Nephron progenitor cell (in vitro differentiated cells): ENCODE measurements at regions not wholly inside any gene's neighbourhood (a gene's known extent, or its start where the extent isn't known, plus 50 kb on each side); places are given as distances from the start of the nearest gene placed in this dataset.

ENCODE experiments used
- DNase-seq: peaks from one replicate; pipeline ENCODE4 v3.0.0; 2021
- H3K27ac Mint-ChIP-seq: 2 replicates; pipeline ENCODE4 v1.8.0; 2021; ENCODE audit warnings: mild to moderate bottlenecking, moderate library complexity, mixed read lengths
- H3K27me3 Mint-ChIP-seq: 2 replicates; pipeline ENCODE4 v1.8.0; 2021; ENCODE audit warnings: mild to moderate bottlenecking, low read depth, mixed read lengths; ENCODE audit not compliant: poor library complexity
- H3K36me3 Mint-ChIP-seq: 2 replicates; pipeline ENCODE4 v1.8.0; 2021; ENCODE audit warnings: low read depth, mixed read lengths
- H3K4me1 Mint-ChIP-seq: 2 replicates; pipeline ENCODE4 v1.8.0; 2021; ENCODE audit warnings: mixed read lengths
- H3K4me3 Mint-ChIP-seq: 2 replicates; pipeline ENCODE4 v1.8.0; 2021; ENCODE audit warnings: mild to moderate bottlenecking, moderate library complexity, mixed read lengths
- H3K9me3 Mint-ChIP-seq: 2 replicates; pipeline ENCODE4 v1.8.0; 2021; ENCODE audit warnings: mild to moderate bottlenecking, moderate library complexity, mixed read lengths
- TF ChIP-seq, protein P1 (sequence below): fragments of 200-600 bp; sonication (generic); IDR thresholded peaks from 2 replicates; pipeline ENCODE4 v1.5.0; 2021; ENCODE audit warnings: antibody characterized with exemption

DNA sequence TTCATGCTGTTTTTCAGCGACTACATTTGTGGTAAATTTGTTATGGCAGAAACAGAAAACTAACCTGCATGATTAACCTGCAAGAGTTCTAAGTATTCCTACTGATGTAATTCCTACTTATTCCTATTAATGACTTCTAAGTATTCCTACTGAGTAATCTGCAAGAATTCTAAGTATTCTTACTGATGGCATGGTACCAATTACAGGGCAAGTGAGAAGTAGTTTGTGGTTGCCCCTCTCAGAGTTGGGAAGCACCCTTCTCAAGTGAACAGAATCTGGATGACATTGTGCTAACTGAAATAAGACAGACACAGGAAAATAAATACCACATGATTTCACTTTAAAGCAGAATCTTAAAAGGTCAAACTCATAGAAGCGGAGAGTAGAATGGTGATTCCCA is 100.9 kb upstream of the CPNE8 start:
- Mint-ChIP-seq H3K9me3 (no peaks in the 10 kb centered on the region), H3K27ac (no peak overlapping the region), H3K4me1 (no peaks in the 10 kb centered on the region), H3K36me3 (no peaks in the 10 kb centered on the region), H3K27me3 (peaks cover 5% of the 10 kb centered on the region), H3K4me3 (no peak overlapping the region)
- no peak for DNase-seq
- TF ChIP-seq, protein P1, sequence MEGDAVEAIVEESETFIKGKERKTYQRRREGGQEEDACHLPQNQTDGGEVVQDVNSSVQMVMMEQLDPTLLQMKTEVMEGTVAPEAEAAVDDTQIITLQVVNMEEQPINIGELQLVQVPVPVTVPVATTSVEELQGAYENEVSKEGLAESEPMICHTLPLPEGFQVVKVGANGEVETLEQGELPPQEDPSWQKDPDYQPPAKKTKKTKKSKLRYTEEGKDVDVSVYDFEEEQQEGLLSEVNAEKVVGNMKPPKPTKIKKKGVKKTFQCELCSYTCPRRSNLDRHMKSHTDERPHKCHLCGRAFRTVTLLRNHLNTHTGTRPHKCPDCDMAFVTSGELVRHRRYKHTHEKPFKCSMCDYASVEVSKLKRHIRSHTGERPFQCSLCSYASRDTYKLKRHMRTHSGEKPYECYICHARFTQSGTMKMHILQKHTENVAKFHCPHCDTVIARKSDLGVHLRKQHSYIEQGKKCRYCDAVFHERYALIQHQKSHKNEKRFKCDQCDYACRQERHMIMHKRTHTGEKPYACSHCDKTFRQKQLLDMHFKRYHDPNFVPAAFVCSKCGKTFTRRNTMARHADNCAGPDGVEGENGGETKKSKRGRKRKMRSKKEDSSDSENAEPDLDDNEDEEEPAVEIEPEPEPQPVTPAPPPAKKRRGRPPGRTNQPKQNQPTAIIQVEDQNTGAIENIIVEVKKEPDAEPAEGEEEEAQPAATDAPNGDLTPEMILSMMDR = no peak

DNA sequence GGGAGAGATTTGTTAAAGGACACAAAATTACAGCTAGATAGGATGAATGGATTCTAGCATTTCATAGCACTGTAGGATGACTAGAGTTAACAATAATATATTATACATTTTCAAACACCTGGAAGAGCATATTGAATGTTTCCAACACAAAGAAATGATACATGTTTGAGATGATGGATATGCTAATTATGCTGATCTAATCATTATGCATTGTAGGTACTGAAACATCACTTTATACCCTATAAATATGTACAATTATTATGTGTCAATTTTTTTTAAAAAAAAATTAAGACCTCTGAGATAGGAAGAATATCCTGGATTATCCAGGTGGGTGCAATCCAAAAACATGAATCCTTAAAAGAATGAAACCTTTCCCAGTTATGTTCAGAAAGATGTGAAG is 100.3 kb upstream of the CPNE8 start:
- no peak for DNase-seq
- Mint-ChIP-seq H3K9me3 (no peaks in the 10 kb centered on the region), H3K4me1 (no peaks in the 10 kb centered on the region), H3K27ac (no peak overlapping the region), H3K4me3 (no peak overlapping the region), H3K36me3 (no peaks in the 10 kb centered on the region), H3K27me3 (peaks cover 5% of the 10 kb centered on the region)
- TF ChIP-seq, protein P1 = no peak

- DNase-seq = no peak
- Mint-ChIP-seq H3K27me3 (peaks cover 2% of the 10 kb centered on the region), H3K9me3 (no peaks in the 10 kb centered on the region), H3K4me3 (no peak overlapping the region), H3K36me3 (no peaks in the 10 kb centered on the region), H3K27ac (no peak overlapping the region), H3K4me1 (no peaks in the 10 kb centered on the region)
- TF ChIP-seq, protein P1 = no peak
Observed at GRCh38 chr12:39003541-39004155, 98.3 kb upstream of the CPNE8 start.

DNA sequence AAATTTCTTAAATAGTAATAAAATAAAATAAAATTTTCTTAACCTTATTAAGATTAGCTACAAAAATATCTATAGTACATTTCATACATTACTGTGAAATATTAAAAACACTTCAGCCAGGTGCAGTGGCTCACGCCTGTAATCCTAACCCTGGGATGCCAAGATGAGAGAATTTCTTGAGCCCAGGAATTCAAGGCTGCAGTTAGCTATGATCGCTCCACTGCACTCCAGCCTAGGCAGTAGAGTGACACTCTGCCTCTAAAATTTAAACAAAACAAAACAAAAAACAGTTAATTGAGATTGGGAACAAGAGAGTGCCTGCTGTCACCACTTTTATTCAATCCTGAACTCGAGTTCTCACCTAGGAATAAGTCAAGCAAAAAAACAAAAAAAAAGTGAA is 95.0 kb upstream of the CPNE8 start:
- H3K27me3 Mint-ChIP-seq = peaks cover 2% of the 10 kb centered on the region
- no peak overlapping the region for H3K4me3 Mint-ChIP-seq
- TF ChIP-seq, protein P1 = no peak
- no peak for DNase-seq
- no peak overlapping the region for H3K27ac Mint-ChIP-seq
- no peaks in the 10 kb centered on the region for H3K9me3 Mint-ChIP-seq
- no peaks in the 10 kb centered on the region for H3K36me3 Mint-ChIP-seq
- H3K4me1 Mint-ChIP-seq = no peaks in the 10 kb centered on the region

GRCh38 chr12:38998887-38999482 is 93.6 kb upstream of the CPNE8 start:
- no peaks in the 10 kb centered on the region for H3K9me3 Mint-ChIP-seq
- H3K27me3 Mint-ChIP-seq = peaks cover 2% of the 10 kb centered on the region
- H3K36me3 Mint-ChIP-seq = no peaks in the 10 kb centered on the region
- H3K4me1 Mint-ChIP-seq = no peaks in the 10 kb centered on the region
- no peak overlapping the region for H3K4me3 Mint-ChIP-seq
- no peak overlapping the region for H3K27ac Mint-ChIP-seq
- TF ChIP-seq, protein P1 = no peak
- no peak for DNase-seq

GRCh38 chr12:38995249-38995648 is 89.9 kb upstream of the CPNE8 start:
- no peaks in the 10 kb centered on the region for H3K27me3 Mint-ChIP-seq
- no peak overlapping the region for H3K27ac Mint-ChIP-seq
- no peak for DNase-seq
- H3K4me1 Mint-ChIP-seq = no peaks in the 10 kb centered on the region
- H3K9me3 Mint-ChIP-seq = peaks cover 12% of the 10 kb centered on the region
- TF ChIP-seq, protein P1 = no peak
- no peak overlapping the region for H3K4me3 Mint-ChIP-seq
- no peaks in the 10 kb centered on the region for H3K36me3 Mint-ChIP-seq
